ENCODE measurements at regions not wholly inside any gene's neighbourhood (a gene's known extent, or its start where the extent isn't known, plus 50 kb on each side); places are given as distances from the start of the nearest gene placed in this dataset.

DNA sequence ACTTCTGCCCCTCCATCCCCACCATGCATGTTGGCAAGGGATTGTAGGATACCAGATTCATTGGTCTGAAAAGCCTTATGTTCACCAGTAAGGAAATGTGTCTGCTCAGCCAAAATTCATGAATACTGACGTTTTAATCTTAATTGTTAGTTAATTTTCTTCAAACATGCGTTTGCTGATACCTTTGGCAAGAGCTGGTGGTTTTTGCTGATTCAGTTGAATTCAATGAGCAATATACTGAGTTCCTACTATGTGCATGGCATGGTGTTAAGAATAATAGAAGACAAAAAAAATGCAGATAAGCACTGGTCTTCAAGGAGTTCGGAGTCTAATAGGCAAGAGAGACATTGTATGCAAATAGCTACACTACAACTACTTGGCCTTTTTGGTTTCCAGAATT is 811.6 kb downstream of the BCL11A start:
- no peak for DNase-seq (ENCODE audit: low read depth)
- H3K4me3 ChIP-seq (ENCODE audit: low read length) = no peak overlapping the region
- TF ChIP-seq, protein P1, sequence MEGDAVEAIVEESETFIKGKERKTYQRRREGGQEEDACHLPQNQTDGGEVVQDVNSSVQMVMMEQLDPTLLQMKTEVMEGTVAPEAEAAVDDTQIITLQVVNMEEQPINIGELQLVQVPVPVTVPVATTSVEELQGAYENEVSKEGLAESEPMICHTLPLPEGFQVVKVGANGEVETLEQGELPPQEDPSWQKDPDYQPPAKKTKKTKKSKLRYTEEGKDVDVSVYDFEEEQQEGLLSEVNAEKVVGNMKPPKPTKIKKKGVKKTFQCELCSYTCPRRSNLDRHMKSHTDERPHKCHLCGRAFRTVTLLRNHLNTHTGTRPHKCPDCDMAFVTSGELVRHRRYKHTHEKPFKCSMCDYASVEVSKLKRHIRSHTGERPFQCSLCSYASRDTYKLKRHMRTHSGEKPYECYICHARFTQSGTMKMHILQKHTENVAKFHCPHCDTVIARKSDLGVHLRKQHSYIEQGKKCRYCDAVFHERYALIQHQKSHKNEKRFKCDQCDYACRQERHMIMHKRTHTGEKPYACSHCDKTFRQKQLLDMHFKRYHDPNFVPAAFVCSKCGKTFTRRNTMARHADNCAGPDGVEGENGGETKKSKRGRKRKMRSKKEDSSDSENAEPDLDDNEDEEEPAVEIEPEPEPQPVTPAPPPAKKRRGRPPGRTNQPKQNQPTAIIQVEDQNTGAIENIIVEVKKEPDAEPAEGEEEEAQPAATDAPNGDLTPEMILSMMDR (conservative IDR thresholded peaks at IDR 0.05; ENCODE audit: low read length) = no peak

DNA sequence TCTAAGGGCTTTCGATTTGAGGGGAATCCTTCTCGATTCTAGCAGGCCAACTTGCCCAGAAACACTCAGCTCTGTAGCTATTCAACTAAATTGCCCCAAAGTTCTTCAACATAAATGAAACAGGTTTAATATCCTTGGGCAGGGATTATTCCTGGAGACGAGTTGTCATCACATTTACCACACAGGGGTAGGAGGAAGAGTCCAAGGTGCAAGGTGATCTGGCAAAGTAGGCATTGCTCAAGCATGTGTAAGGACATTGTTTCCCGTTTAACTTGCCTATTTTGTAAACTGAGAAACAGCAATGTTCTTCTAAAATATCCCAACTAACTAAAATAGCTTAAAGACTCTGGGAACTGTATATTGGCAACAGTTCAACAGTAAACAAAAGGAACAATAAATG is 814.3 kb downstream of the BCL11A start:
- TF ChIP-seq, protein P1 (conservative IDR thresholded peaks at IDR 0.05; ENCODE audit: low read length) = no peak
- DNase-seq (ENCODE audit: low read depth) = no peak
- H3K4me3 ChIP-seq (ENCODE audit: low read length) = no peak overlapping the region

DNA sequence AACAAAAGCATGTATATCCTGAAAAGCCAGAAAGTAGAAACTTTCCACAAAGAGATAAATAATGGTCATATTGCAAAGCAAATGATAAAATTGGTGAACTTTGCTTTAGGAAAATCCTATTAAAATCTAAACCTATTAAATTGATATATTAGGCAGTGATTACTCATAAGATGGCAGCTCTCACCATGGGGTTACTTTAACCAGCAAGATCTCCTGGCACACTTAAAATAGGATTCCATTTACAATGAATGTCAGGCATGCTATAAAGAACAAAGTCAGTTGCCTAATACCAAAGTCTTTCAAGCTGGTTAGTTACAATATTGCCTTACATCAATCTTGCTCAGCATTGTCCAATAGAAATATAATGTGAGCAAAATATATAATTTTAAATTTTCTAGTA is 816.2 kb downstream of the BCL11A start:
- TF ChIP-seq, protein P1 (conservative IDR thresholded peaks at IDR 0.05; ENCODE audit: low read length) = no peak
- H3K4me3 ChIP-seq (ENCODE audit: low read length) = no peak overlapping the region
- DNase-seq (ENCODE audit: low read depth) = no peak

DNA sequence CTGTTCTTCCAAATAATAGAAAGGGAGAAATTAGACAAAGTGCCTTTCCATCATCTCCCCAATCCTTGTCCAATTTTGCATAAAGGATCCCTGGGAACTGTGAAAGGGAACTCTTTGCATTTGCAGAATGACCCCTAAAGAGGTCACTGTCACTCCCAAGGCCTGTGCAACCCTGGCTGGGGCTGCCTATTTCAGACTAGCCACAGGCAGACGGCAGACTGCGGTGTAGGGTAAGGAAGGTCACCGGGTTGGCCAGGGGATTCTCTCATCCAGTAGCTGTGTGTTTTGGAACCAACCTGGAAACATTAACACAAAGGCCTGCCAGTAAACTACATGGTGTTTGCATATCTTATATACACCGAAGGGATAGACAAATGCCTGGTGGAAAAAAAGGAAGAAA is 818.7 kb downstream of the BCL11A start:
- DNase-seq (ENCODE audit: low read depth) = no peak
- TF ChIP-seq, protein P1 (conservative IDR thresholded peaks at IDR 0.05; ENCODE audit: low read length) = no peak
- H3K4me3 ChIP-seq (ENCODE audit: low read length) = no peak overlapping the region

GRCh38 chr2:59733970-59734369 is 819.5 kb downstream of the BCL11A start:
- TF ChIP-seq, protein P1 (conservative IDR thresholded peaks at IDR 0.05; ENCODE audit: low read length) = no peak
- no peak for DNase-seq (ENCODE audit: low read depth)
- no peak overlapping the region for H3K4me3 ChIP-seq (ENCODE audit: low read length)

- DNase-seq (ENCODE audit: low read depth) = no peak
- no peak overlapping the region for H3K4me3 ChIP-seq (ENCODE audit: low read length)
- TF ChIP-seq, protein P1 (conservative IDR thresholded peaks at IDR 0.05; ENCODE audit: low read length) = no peak
These were observed 819.9 kb downstream of the BCL11A start for GRCh38 chr2:59733567-59733930.

GRCh38 chr2:59732871-59733566 is 820.4 kb downstream of the BCL11A start:
- TF ChIP-seq, protein P1 (conservative IDR thresholded peaks at IDR 0.05; ENCODE audit: low read length) = no peak
- no peak for DNase-seq (ENCODE audit: low read depth)
- no peak overlapping the region for H3K4me3 ChIP-seq (ENCODE audit: low read length)
